ENCODE measurements at regions not wholly inside any gene's neighbourhood (a gene's known extent, or its start where the extent isn't known, plus 50 kb on each side); places are given as distances from the start of the nearest gene placed in this dataset.
"Not testable (repeated sequence)": the region's sequence is repeated elsewhere in the genome, so short reads cannot be mapped to it uniquely, and the experiment has no call there.

DNA sequence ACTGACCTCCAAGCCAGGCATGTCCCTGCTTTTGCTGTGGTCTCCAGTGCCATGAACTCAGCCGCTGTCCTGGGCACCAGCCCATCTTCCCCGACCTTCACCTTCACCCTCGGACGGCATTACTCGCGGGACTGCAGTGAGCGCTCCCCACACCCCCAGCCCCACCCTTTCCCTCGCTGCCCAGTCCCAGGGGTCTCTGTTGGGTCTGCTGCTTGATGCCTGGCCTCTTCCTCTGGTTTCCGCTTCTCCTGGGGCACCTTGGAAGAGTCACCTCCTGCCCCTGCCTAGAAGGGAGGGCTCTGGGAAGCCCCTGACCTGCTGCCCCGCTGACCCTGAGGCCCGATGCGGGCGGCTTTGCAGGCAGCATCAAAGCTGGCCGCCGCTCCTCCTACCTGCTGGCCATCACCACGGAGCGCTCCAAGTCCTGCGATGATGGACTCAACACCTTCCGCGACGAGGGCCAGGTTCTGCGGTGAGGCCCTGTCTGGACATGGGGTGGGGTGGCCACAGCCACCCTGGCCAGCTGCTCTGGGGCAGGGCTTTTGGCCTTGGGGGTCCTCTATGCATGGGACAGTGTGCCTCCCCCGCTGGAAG lies 102.3 kb downstream of the ZNF267 start:
- TF ChIP-seq, protein P1, sequence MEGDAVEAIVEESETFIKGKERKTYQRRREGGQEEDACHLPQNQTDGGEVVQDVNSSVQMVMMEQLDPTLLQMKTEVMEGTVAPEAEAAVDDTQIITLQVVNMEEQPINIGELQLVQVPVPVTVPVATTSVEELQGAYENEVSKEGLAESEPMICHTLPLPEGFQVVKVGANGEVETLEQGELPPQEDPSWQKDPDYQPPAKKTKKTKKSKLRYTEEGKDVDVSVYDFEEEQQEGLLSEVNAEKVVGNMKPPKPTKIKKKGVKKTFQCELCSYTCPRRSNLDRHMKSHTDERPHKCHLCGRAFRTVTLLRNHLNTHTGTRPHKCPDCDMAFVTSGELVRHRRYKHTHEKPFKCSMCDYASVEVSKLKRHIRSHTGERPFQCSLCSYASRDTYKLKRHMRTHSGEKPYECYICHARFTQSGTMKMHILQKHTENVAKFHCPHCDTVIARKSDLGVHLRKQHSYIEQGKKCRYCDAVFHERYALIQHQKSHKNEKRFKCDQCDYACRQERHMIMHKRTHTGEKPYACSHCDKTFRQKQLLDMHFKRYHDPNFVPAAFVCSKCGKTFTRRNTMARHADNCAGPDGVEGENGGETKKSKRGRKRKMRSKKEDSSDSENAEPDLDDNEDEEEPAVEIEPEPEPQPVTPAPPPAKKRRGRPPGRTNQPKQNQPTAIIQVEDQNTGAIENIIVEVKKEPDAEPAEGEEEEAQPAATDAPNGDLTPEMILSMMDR (conservative IDR thresholded peaks at IDR 0.05 in 1 of 2, IDR thresholded peaks at IDR 0.05 in 1 of 2; ENCODE audit: extremely low read depth in 1 of 2, insufficient read depth in 1 of 2, low read depth in 1 of 2, low read length in 2 of 2), result not testable (repeated sequence)
- not testable (repeated sequence) for TF ChIP-seq EZH2 (IDR thresholded peaks at IDR 0.05; ENCODE audit: borderline replicate concordance, low read length)
